ENCODE measurements at regions not wholly inside any gene's neighbourhood (a gene's known extent, or its start where the extent isn't known, plus 50 kb on each side); places are given as distances from the start of the nearest gene placed in this dataset.

DNA sequence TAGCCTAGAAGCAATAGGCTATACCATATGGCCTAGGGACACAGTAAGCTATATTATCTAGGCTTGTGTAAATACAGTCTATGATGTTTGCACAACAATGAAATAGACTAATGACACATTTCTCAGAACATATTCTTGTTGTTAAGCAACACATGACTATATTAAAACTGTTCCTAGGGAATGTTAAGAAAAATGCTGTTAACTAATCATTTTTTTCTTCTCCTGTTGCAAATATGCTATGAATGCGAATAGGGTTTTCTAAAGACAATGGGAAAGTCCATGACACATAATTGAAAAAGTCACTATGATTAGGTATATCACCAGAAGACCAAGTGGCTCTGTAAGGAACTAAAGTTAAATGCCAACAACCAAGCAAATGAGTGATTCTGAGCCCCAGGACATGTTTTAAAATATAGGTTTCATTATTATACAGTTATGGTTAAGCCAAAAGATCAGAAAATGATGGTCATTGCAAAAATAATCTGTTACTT, 454.0 kb upstream of the SORCS1 start:
- TF ChIP-seq, protein P1, sequence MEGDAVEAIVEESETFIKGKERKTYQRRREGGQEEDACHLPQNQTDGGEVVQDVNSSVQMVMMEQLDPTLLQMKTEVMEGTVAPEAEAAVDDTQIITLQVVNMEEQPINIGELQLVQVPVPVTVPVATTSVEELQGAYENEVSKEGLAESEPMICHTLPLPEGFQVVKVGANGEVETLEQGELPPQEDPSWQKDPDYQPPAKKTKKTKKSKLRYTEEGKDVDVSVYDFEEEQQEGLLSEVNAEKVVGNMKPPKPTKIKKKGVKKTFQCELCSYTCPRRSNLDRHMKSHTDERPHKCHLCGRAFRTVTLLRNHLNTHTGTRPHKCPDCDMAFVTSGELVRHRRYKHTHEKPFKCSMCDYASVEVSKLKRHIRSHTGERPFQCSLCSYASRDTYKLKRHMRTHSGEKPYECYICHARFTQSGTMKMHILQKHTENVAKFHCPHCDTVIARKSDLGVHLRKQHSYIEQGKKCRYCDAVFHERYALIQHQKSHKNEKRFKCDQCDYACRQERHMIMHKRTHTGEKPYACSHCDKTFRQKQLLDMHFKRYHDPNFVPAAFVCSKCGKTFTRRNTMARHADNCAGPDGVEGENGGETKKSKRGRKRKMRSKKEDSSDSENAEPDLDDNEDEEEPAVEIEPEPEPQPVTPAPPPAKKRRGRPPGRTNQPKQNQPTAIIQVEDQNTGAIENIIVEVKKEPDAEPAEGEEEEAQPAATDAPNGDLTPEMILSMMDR (IDR thresholded peaks at IDR 0.05): no peak
- TF ChIP-seq HDAC2 (IDR thresholded peaks at IDR 0.05) (no peak), RCOR1 (IDR thresholded peaks at IDR 0.05; ENCODE audit: low read depth, low read length) (no peak), CEBPB (IDR thresholded peaks at IDR 0.05) (no peak), PHF8 (IDR thresholded peaks at IDR 0.05; ENCODE audit: borderline replicate concordance, low read depth) (no peak), RAD21 (conservative IDR thresholded peaks at IDR 0.05 in 1 of 2, IDR thresholded peaks at IDR 0.05 in 1 of 2) (no peak), EP300 (IDR thresholded peaks at IDR 0.05) (no peak)
- TF ChIP-seq, protein P2, sequence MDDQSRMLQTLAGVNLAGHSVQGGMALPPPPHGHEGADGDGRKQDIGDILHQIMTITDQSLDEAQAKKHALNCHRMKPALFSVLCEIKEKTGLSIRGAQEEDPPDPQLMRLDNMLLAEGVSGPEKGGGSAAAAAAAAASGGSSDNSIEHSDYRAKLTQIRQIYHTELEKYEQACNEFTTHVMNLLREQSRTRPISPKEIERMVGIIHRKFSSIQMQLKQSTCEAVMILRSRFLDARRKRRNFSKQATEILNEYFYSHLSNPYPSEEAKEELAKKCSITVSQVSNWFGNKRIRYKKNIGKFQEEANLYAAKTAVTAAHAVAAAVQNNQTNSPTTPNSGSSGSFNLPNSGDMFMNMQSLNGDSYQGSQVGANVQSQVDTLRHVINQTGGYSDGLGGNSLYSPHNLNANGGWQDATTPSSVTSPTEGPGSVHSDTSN (IDR thresholded peaks at IDR 0.05): no peak
